ENCODE measurements at regions not wholly inside any gene's neighbourhood (a gene's known extent, or its start where the extent isn't known, plus 50 kb on each side); places are given as distances from the start of the nearest gene placed in this dataset.
"Not testable (repeated sequence)": the region's sequence is repeated elsewhere in the genome, so short reads cannot be mapped to it uniquely, and the experiment has no call there.

DNA sequence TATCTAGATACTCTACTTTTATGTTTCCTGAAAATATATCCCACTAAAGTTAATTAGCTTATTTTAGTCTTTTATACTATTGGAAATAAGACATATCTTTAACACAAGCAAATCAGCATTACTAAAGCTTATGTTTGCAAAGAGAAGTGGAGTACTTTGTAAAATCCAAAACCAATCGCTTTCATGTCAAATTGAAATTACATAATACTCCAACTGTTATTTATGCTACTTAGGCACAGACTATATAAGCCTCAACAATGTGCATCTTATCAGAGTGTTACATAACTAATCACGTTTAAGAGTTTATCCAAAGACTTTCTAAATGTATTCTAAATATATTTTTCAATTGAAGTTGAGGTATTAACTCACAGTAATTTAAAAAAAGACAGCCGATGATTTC lies 200.0 kb downstream of the PCDH20 start:
- TF ChIP-seq Cebpa-rat (IDR thresholded peaks at IDR 0.05), result no peak
- H3K36me3 ChIP-seq, result no peaks in the 10 kb centered on the region
- H3K27me3 ChIP-seq, result no peaks in the 10 kb centered on the region
- H3K9me3 ChIP-seq, result no peaks in the 10 kb centered on the region
- no peaks in the 10 kb centered on the region for H4K20me1 ChIP-seq
- no peak overlapping the region for H3K27ac ChIP-seq
- no peak overlapping the region for H3K4me2 ChIP-seq
- H3K4me1 ChIP-seq, result no peaks in the 10 kb centered on the region
- no peak overlapping the region for H3K4me3 ChIP-seq
- H3K9ac ChIP-seq, result no peak overlapping the region

DNA sequence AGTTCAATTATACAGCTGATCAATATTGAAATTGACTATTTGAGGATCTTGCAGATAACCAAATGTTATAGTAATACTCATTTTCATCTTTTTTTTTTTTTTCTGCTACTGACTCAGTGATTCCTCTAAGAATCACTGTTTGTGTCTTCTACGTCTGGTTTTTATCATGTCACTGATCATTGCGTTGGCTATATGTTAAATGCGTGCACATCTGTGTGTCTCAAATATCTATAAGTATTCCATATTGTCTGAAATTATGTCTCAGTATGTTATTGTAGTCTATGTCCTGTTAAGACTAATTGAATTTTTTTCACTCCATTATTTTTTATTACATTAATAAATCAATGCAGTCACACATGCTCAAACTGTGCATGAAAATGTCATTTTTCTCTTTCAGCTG lies 200.5 kb downstream of the PCDH20 start:
- Histone ChIP-seq H3K36me3 (no peaks in the 10 kb centered on the region), H3K27ac (no peak overlapping the region), H3K4me2 (no peak overlapping the region), H4K20me1 (no peaks in the 10 kb centered on the region), H3K27me3 (no peaks in the 10 kb centered on the region), H3K9me3 (no peaks in the 10 kb centered on the region), H3K4me1 (no peaks in the 10 kb centered on the region), H3K4me3 (no peak overlapping the region), H3K9ac (no peak overlapping the region)
- TF ChIP-seq Cebpa-rat (IDR thresholded peaks at IDR 0.05), result no peak

DNA sequence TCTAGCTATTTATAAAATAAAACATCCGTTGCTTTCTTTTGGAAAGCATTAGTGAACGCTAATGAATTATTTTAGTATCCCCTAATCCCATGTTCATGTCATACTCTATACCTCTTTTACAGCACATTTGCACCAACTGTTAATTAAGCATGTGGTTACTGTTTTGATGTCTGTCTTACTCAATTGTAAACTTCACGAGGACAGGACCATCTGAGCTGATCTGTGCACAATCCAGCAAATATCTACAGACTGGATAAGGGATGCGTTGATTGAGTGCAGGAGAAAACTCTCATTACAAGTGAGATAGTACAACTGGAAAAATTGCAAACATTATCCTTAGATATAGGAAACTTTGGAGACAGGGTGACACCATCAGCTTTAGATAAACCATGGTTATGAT lies 201.1 kb downstream of the PCDH20 start:
- no peaks in the 10 kb centered on the region for H4K20me1 ChIP-seq
- H3K27ac ChIP-seq, result no peak overlapping the region
- H3K4me2 ChIP-seq, result no peak overlapping the region
- no peaks in the 10 kb centered on the region for H3K4me1 ChIP-seq
- no peaks in the 10 kb centered on the region for H3K9me3 ChIP-seq
- no peak overlapping the region for H3K9ac ChIP-seq
- no peaks in the 10 kb centered on the region for H3K27me3 ChIP-seq
- no peak overlapping the region for H3K4me3 ChIP-seq
- no peaks in the 10 kb centered on the region for H3K36me3 ChIP-seq
- no peak for TF ChIP-seq Cebpa-rat (IDR thresholded peaks at IDR 0.05)

DNA sequence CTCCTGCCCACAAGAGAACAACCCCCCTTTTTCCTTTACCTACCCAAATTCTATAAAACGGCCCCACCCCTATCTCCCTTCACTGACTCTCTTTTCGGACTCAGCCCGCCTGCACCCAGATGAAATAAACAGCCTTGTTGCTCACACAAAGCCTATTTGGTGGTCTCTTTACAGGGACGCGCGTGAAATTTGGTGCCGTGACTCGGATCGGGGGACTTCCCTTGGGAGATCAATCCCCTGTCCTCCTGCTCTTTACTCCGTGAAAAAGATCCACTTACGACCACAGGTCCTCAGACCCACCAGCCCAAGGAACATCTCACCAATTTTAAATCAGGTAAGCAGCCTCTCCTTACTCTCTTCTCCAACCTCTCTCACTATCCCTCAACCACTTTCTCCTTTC lies 209.8 kb downstream of the PCDH20 start:
- not testable (repeated sequence) for H3K27me3 ChIP-seq, H3K36me3 ChIP-seq, H3K9ac ChIP-seq, H3K27ac ChIP-seq, H4K20me1 ChIP-seq, H3K4me3 ChIP-seq, H3K4me1 ChIP-seq, H3K4me2 ChIP-seq, H3K9me3 ChIP-seq

DNA sequence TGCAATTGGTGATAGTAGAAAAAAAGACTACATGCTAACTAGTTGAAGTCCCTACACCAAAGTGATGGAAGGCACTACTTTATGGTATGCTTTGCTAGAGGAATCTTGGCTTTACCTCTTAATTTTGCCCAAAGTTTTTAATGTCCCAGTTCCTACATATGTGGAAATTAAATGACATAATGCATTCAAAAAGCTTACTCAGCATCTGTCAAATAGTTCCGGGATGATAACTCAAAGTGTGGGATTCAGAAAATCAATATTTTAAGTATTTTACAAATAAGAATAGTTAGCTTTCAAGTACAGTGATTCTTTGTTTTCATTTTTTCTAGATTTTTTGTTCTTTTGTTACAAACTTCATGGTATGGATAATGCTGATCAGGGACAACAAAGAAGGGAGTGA lies 211.6 kb downstream of the PCDH20 start:
- no peaks in the 10 kb centered on the region for H4K20me1 ChIP-seq
- no peak overlapping the region for H3K27ac ChIP-seq
- no peaks in the 10 kb centered on the region for H3K36me3 ChIP-seq
- H3K27me3 ChIP-seq, result no peaks in the 10 kb centered on the region
- H3K4me2 ChIP-seq, result no peak overlapping the region
- no peaks in the 10 kb centered on the region for H3K4me1 ChIP-seq
- H3K9me3 ChIP-seq, result no peaks in the 10 kb centered on the region
- TF ChIP-seq Cebpa-rat (IDR thresholded peaks at IDR 0.05), result no peak
- no peak overlapping the region for H3K4me3 ChIP-seq
- no peak overlapping the region for H3K9ac ChIP-seq

DNA sequence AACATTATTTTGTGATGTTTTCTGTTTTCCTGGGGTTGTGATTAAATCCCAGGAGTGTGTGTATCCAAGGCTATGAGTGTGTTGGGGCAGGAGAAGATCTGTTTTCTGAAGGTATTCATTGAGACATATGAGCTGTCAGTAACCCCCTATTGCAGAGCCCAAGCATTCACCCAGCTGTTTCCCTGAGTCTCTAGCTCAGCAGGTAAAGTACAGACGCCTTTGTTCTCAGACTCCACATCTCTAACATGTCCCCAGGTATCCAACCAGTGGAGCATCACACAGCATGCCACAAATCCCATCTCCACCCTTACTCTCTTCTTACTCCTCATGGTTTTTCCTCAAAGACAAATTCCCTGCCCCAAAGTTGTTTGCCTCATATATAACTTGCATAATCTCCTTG lies 213.6 kb downstream of the PCDH20 start:
- Histone ChIP-seq H3K9me3 (no peaks in the 10 kb centered on the region), H4K20me1 (no peaks in the 10 kb centered on the region), H3K27ac (no peak overlapping the region), H3K36me3 (no peaks in the 10 kb centered on the region), H3K4me1 (no peaks in the 10 kb centered on the region), H3K9ac (no peak overlapping the region), H3K4me3 (no peak overlapping the region), H3K27me3 (no peaks in the 10 kb centered on the region), H3K4me2 (no peak overlapping the region)
- TF ChIP-seq Cebpa-rat (IDR thresholded peaks at IDR 0.05), result no peak

DNA sequence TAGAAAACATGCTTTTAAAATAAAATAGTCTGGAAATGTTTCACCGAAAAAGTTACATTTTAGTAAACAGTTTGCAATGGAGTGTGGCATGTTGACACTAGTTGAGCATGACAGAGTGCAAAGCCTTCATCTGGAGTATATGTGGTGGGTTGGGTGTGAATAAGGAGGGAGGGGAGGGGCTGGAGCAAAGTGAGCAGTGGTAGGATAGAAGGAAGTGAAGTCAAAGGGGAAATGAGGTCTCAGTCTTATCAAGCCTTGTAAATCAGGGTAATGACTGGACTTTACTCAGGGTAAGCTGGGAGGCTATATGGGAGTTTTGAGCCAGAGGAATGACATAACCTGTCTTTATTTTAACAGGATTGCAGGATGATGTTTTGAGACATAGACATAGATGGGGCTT lies 222.8 kb downstream of the PCDH20 start:
- H4K20me1 ChIP-seq, result no peaks in the 10 kb centered on the region
- no peak overlapping the region for H3K9ac ChIP-seq
- no peaks in the 10 kb centered on the region for H3K36me3 ChIP-seq
- H3K27ac ChIP-seq, result no peak overlapping the region
- TF ChIP-seq Cebpa-rat (IDR thresholded peaks at IDR 0.05), result no peak
- no peak overlapping the region for H3K4me2 ChIP-seq
- H3K27me3 ChIP-seq, result no peaks in the 10 kb centered on the region
- no peaks in the 10 kb centered on the region for H3K4me1 ChIP-seq
- no peak overlapping the region for H3K4me3 ChIP-seq
- no peaks in the 10 kb centered on the region for H3K9me3 ChIP-seq

DNA sequence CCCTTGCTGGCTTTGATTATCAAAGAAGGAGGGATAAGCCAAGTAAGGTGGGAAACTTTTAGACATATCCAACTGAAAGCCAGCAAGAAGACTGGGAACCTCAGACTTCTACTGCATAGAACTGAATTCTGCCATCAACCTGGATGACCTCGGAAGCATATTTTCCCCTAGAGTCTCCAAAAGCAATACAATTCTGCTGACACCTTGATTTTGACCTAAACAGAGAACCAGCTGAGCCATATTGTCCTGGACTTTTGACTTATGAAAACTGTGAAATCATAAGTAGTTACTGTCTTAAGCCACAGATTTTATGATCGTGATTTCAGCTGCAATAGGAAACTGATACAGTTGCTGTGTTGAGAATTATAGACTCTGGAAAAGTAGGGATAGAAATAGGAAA lies 227.6 kb downstream of the PCDH20 start:
- Histone ChIP-seq H4K20me1 (no peaks in the 10 kb centered on the region), H3K4me3 (no peak overlapping the region)
- no peak for TF ChIP-seq Cebpa-rat (IDR thresholded peaks at IDR 0.05)

DNA sequence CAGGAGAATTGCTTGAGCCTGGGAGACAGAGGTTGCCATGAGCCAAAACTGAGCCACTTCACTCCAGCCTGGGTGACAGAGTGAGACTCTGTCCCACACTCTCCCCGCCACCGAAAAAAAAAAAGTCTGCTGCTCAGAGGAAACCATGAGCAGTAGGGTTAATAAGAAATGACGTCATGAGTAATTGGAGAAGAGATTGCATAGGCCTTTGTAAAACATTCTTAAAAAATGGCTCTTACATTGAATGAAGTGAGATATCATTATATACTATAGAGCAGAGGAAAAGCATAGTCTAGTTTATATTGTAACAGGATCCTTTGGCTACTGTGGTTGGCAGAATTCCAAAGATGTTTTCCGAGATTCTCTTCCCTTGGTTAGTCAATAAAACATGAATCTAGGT lies 228.2 kb downstream of the PCDH20 start:
- H3K9ac ChIP-seq, result no peak overlapping the region
- no peaks in the 10 kb centered on the region for H3K9me3 ChIP-seq
- no peak overlapping the region for H3K27ac ChIP-seq
- H3K27me3 ChIP-seq, result no peaks in the 10 kb centered on the region
- no peaks in the 10 kb centered on the region for H4K20me1 ChIP-seq
- H3K4me3 ChIP-seq, result no peak overlapping the region
- no peak overlapping the region for H3K4me2 ChIP-seq
- no peaks in the 10 kb centered on the region for H3K4me1 ChIP-seq
- no peak for TF ChIP-seq Cebpa-rat (IDR thresholded peaks at IDR 0.05)
- H3K36me3 ChIP-seq, result no peaks in the 10 kb centered on the region

More for the DNA sequence above, 227.6 kb downstream of the PCDH20 start:
- Histone ChIP-seq H3K9me3 (no peaks in the 10 kb centered on the region), H3K27ac (no peak overlapping the region), H3K4me1 (no peaks in the 10 kb centered on the region), H3K9ac (no peak overlapping the region), H3K36me3 (no peaks in the 10 kb centered on the region), H3K4me2 (no peak overlapping the region), H3K27me3 (no peaks in the 10 kb centered on the region)

DNA sequence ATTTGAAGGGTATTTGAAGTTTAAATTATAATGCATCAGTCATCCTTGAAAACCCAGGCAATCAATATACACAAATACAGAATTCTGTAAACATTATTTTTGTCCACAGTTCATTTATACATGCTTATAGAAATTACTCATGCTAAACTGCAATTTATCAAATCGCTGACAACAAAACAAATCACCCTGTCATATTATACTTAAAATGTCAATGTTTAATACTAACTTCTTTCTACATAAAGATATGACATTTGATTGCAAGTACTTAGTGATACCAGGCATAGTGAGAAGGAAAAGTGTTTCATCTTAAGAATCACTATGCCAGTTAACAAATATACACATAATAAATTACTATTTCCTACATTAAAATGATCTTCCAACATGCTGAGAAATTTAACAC lies 232.0 kb downstream of the PCDH20 start:
- no peak overlapping the region for H3K4me2 ChIP-seq
- no peak overlapping the region for H3K9ac ChIP-seq
- no peaks in the 10 kb centered on the region for H3K9me3 ChIP-seq
- no peak overlapping the region for H3K27ac ChIP-seq
- no peaks in the 10 kb centered on the region for H4K20me1 ChIP-seq
- TF ChIP-seq Cebpa-rat (IDR thresholded peaks at IDR 0.05), result no peak
- no peaks in the 10 kb centered on the region for H3K4me1 ChIP-seq
- H3K4me3 ChIP-seq, result no peak overlapping the region
- no peaks in the 10 kb centered on the region for H3K27me3 ChIP-seq
- H3K36me3 ChIP-seq, result no peaks in the 10 kb centered on the region

DNA sequence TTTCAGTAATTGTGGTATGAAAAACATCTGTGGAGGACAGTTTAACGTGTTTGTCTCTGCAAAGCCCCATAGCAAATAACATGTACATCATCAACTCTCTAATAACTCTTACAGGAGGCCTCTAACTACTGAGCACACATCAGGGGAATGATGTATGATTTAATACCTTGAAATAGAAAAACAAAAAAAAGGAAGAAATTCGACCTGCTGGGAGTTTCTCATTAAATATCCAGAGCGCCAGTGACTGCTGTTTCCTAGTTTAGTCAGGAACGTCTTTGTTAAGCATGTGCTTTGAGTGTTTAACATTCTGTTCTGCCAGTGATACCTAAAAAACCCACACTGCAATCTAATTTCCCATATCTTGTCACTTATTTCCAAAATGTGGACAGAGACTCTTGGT lies 235.4 kb downstream of the PCDH20 start:
- no peak overlapping the region for H3K4me3 ChIP-seq
- no peaks in the 10 kb centered on the region for H3K9me3 ChIP-seq
- TF ChIP-seq Cebpa-rat (IDR thresholded peaks at IDR 0.05), result no peak

More for the DNA sequence above, 235.4 kb downstream of the PCDH20 start:
- H3K4me2 ChIP-seq, result no peak overlapping the region
- H4K20me1 ChIP-seq, result no peaks in the 10 kb centered on the region
- H3K27ac ChIP-seq, result no peak overlapping the region
- H3K4me1 ChIP-seq, result no peaks in the 10 kb centered on the region
- H3K27me3 ChIP-seq, result no peaks in the 10 kb centered on the region
- H3K9ac ChIP-seq, result no peak overlapping the region
- no peaks in the 10 kb centered on the region for H3K36me3 ChIP-seq

All from BLaER1 (cell line).